HG03108 (cell line): ENCODE measurements at regions not wholly inside any gene's neighbourhood (a gene's known extent, or its start where the extent isn't known, plus 50 kb on each side); places are given as distances from the start of the nearest gene placed in this dataset.

Source experiments
- ATAC-seq: cut with Tn5 transposase; IDR thresholded peaks from one replicate; pipeline ENCODE4 v1.9.1; 2021; ENCODE audit warnings: moderate library complexity; ENCODE audit not compliant: unreplicated experiment

GRCh38 chr20:7038029-7038428 lies 270.5 kb downstream of the BMP2 start:
- no peak for ATAC-seq

GRCh38 chr20:7057611-7058010 lies 290.1 kb downstream of the BMP2 start:
- no peak for ATAC-seq

- ATAC-seq, result no peak
These were observed 311.3 kb downstream of the BMP2 start for GRCh38 chr20:7078804-7079203.

- no peak for ATAC-seq
These were observed 313.0 kb downstream of the BMP2 start for GRCh38 chr20:7080472-7080871.

- no peak for ATAC-seq
These were observed 318.0 kb downstream of the BMP2 start for GRCh38 chr20:7085467-7085866.

GRCh38 chr20:7087803-7088202 lies 320.3 kb downstream of the BMP2 start:
- no peak for ATAC-seq

- ATAC-seq, result no peak
These were observed 322.5 kb downstream of the BMP2 start for GRCh38 chr20:7090001-7090400.

GRCh38 chr20:7090811-7091210 lies 323.3 kb downstream of the BMP2 start:
- ATAC-seq, result no peak

GRCh38 chr20:7091655-7092054 lies 324.2 kb downstream of the BMP2 start:
- no peak for ATAC-seq

GRCh38 chr20:7094438-7094997 lies 327.0 kb downstream of the BMP2 start:
- ATAC-seq, result no peak

GRCh38 chr20:7106910-7107309 lies 339.4 kb downstream of the BMP2 start:
- ATAC-seq, result no peak

- no peak for ATAC-seq
These were observed 341.4 kb downstream of the BMP2 start for GRCh38 chr20:7108929-7109328.

GRCh38 chr20:7113577-7114466 lies 346.3 kb downstream of the BMP2 start:
- no peak for ATAC-seq

- no peak for ATAC-seq
These were observed 356.0 kb downstream of the BMP2 start for GRCh38 chr20:7123457-7123856.

- ATAC-seq, result no peak
These were observed 356.6 kb downstream of the BMP2 start for GRCh38 chr20:7124120-7124519.

GRCh38 chr20:7136886-7137285 lies 369.4 kb downstream of the BMP2 start:
- ATAC-seq, result no peak

- ATAC-seq, result peak; percentile 64
These were observed 370.1 kb downstream of the BMP2 start for GRCh38 chr20:7137395-7138151.

- no peak for ATAC-seq
These were observed 377.0 kb downstream of the BMP2 start for GRCh38 chr20:7144464-7144863.

GRCh38 chr20:7146552-7147219 lies 379.2 kb downstream of the BMP2 start:
- ATAC-seq, result no peak

- ATAC-seq, result no peak
These were observed 379.7 kb downstream of the BMP2 start for GRCh38 chr20:7147220-7147601.
